ENCODE measurements at regions not wholly inside any gene's neighbourhood (a gene's known extent, or its start where the extent isn't known, plus 50 kb on each side); places are given as distances from the start of the nearest gene placed in this dataset.

DNA sequence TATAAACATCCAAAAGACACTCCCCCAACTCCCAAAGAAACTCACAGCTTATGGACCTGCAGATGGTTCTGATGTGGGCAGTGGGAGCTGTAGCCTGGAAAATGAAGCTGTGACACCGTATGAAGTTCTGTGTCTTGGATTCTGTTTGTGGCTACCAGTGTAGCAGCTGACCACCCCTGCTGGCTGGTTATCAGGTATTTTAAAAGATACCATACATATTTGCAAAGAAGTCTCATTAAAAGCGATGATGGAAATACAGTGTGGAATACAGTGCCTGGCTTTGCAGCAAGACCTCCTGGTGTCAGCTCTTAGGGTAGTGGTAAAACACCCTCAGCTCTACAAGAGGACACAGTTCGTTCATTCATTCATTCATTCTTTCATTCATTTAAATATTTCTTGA lies 194.3 kb upstream of the PRKCQ start:
- H3K27me3 ChIP-seq (ENCODE audit: control insufficient read depth in 2 of 2, insufficient read depth in 2 of 2, low read length in 2 of 2) = peaks cover 8 to 10% of the 10 kb centered on the region in 2 experiments
- POLR2A ChIA-PET = no interaction called here
- H3K79me2 ChIP-seq (ENCODE audit: control insufficient read depth, insufficient read depth, low read length) = no peaks in the 10 kb centered on the region
- dilution Hi-C loops (cut with MboI; ENCODE audit: extremely low pct_ligation_motif_present, low sequenced_read_pairs) = no loop called here
- CTCF ChIA-PET = no interaction called here
- no peak overlapping the region for H3K4me2 ChIP-seq (ENCODE audit: insufficient read depth, low read length)
- no TSS peak for BruUV-seq (replicated peaks)
- DNase-seq (ENCODE audit: low read depth, low spot score) = no peak
- no peaks in the 10 kb centered on the region for H3K36me3 ChIP-seq (ENCODE audit: control insufficient read depth in 2 of 2, extremely low read depth in 1 of 2, insufficient read depth in 2 of 2, low read length in 2 of 2)
- TF ChIP-seq EZH2 (IDR thresholded peaks at IDR 0.05; ENCODE audit: borderline replicate concordance, low read depth, low read length, severe bottlenecking) (no peak), MAX (IDR thresholded peaks at IDR 0.05; ENCODE audit: insufficient read depth, insufficient read length) (no peak), FOS (IDR thresholded peaks at IDR 0.05; ENCODE audit: borderline replicate concordance, insufficient read depth, low read length) (no peak), MYC (IDR thresholded peaks at IDR 0.05; ENCODE audit: low read depth, low read length) (no peak), JUN (IDR thresholded peaks at IDR 0.05; ENCODE audit: borderline replicate concordance, insufficient read depth, insufficient read length, low read depth) (no peak), POLR2A (IDR thresholded peaks at IDR 0.05; ENCODE audit: low read depth, low read length) (no peak), POLR2AphosphoS5 (IDR thresholded peaks at IDR 0.05; ENCODE audit: insufficient read depth, low read depth, low read length) (no peak), CTCF (IDR thresholded peaks at IDR 0.05; ENCODE audit: extremely low read depth in 1 of 2, insufficient read depth in 1 of 2, low read depth in 1 of 2, low read length in 2 of 2) (no peak), GATA2 (IDR thresholded peaks at IDR 0.05; ENCODE audit: insufficient read depth, insufficient read length, low read depth, low read length) (no peak)
- no peaks in the 10 kb centered on the region for H4K20me1 ChIP-seq (replicated peaks; ENCODE audit: control insufficient read depth, extremely low read depth, insufficient read depth, low read length)
- no peak overlapping the region for H2AFZ ChIP-seq (ENCODE audit: low read depth, low read length)
- no peak overlapping the region for H3K9ac ChIP-seq (replicated peaks; ENCODE audit: extremely low read depth, insufficient read depth, low read length)
- no peaks in the 10 kb centered on the region for H3K9me3 ChIP-seq (replicated peaks; ENCODE audit: control insufficient read depth, insufficient read depth, low read length)
- no peaks in the 10 kb centered on the region for H3K9me1 ChIP-seq (replicated peaks; ENCODE audit: control insufficient read depth, extremely low read depth, insufficient read depth, low read length)
- no peak overlapping the region for H3K27ac ChIP-seq (ENCODE audit: insufficient read depth, low read depth, low read length)
- FAIRE-seq = no peak
- no peak overlapping the region for H3K4me3 ChIP-seq (replicated peaks in 1 of 3; ENCODE audit: insufficient read depth in 1 of 3, low read depth in 1 of 3, low read length in 3 of 3)
- H3K4me1 ChIP-seq (ENCODE audit: control insufficient read depth, extremely low read depth, insufficient read depth, low read length) = no peaks in the 10 kb centered on the region
- intact Hi-C loops (cut with micrococcal nuclease) = no loop called here
